ENCODE measurements at regions not wholly inside any gene's neighbourhood (a gene's known extent, or its start where the extent isn't known, plus 50 kb on each side); places are given as distances from the start of the nearest gene placed in this dataset.

GRCh38 chr12:124395284-124395752, 100.4 kb downstream of the RFLNA start:
- no peak overlapping the region for H3K4me3 ChIP-seq (ENCODE audit: low read length)
- TF ChIP-seq, protein P1, sequence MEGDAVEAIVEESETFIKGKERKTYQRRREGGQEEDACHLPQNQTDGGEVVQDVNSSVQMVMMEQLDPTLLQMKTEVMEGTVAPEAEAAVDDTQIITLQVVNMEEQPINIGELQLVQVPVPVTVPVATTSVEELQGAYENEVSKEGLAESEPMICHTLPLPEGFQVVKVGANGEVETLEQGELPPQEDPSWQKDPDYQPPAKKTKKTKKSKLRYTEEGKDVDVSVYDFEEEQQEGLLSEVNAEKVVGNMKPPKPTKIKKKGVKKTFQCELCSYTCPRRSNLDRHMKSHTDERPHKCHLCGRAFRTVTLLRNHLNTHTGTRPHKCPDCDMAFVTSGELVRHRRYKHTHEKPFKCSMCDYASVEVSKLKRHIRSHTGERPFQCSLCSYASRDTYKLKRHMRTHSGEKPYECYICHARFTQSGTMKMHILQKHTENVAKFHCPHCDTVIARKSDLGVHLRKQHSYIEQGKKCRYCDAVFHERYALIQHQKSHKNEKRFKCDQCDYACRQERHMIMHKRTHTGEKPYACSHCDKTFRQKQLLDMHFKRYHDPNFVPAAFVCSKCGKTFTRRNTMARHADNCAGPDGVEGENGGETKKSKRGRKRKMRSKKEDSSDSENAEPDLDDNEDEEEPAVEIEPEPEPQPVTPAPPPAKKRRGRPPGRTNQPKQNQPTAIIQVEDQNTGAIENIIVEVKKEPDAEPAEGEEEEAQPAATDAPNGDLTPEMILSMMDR (IDR thresholded peaks at IDR 0.05; ENCODE audit: insufficient read depth, low read depth, low read length, missing control alignments), result no peak
- DNase-seq (ENCODE audit: low read depth), result no peak

DNA sequence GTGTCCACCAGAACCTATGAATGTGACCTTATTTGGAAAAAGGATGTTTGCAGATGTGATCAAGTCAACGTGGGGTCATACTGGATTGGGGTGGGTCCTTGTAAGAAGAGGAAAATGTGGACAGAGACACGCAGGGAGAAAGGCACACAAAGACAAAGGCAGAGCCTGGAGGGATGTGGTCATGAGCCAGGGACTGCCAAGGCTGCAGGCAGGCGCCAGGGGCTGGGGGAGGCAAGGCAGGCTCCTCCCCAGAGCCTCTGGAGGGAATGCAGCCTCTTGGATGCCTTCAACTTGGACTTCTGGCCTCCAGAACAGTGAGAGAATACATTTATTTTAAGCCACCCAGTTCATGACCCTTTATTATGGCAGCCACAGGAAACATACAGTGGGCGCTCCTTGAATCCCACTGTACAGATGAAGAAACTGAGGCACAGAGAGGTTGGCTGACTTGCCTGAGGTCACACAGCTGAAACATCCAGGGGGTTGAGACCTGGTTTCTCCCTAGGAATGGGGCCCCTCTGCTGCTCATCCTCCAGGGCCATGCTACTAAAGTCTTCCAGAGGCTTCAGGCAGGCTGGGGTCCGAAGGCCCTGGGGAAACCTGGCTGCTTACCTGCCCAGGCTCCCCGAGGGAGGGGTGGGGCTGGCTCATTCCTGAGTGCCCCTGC, 99.7 kb downstream of the RFLNA start:
- TF ChIP-seq, protein P1 (IDR thresholded peaks at IDR 0.05; ENCODE audit: insufficient read depth, low read depth, low read length, missing control alignments), result no peak
- DNase-seq (ENCODE audit: low read depth), result no peak
- no peak overlapping the region for H3K4me3 ChIP-seq (ENCODE audit: low read length)

GRCh38 chr12:124393831-124394230, 98.9 kb downstream of the RFLNA start:
- no peak overlapping the region for H3K4me3 ChIP-seq (ENCODE audit: low read length)
- no peak for DNase-seq (ENCODE audit: low read depth)
- TF ChIP-seq, protein P1 (IDR thresholded peaks at IDR 0.05; ENCODE audit: insufficient read depth, low read depth, low read length, missing control alignments), result no peak

DNA sequence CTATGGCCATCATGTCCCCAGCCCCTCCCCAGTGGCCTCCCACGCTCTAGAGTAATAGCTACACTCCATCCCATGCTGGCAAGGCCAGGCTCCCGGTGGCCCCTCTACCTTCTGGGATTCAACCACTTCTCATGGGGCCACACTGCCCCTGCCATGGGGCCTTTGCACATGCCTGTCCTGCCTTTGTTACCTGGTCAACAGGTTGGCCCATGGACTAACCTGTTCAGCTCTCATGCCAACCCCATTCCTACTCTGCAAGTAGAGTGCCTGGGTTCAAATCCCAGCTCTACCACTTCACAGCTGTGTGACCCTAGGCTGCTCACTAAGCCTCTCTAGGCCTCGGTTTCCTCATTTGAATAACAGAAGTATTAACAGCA, 98.5 kb downstream of the RFLNA start:
- H3K4me3 ChIP-seq (ENCODE audit: low read length), result no peak overlapping the region
- TF ChIP-seq, protein P1 (IDR thresholded peaks at IDR 0.05; ENCODE audit: insufficient read depth, low read depth, low read length, missing control alignments), result no peak

GRCh38 chr12:124392667-124393413, 97.9 kb downstream of the RFLNA start:
- TF ChIP-seq, protein P1 (IDR thresholded peaks at IDR 0.05; ENCODE audit: insufficient read depth, low read depth, low read length, missing control alignments), result no peak
- DNase-seq (ENCODE audit: low read depth), result peak; percentile 27
- no peak overlapping the region for H3K4me3 ChIP-seq (ENCODE audit: low read length)

More for the DNA sequence above, 98.5 kb downstream of the RFLNA start:
- no peak for DNase-seq (ENCODE audit: low read depth)

GRCh38 chr12:124392271-124392666, 97.4 kb downstream of the RFLNA start:
- no peak overlapping the region for H3K4me3 ChIP-seq (ENCODE audit: low read length)
- DNase-seq (ENCODE audit: low read depth), result no peak
- TF ChIP-seq, protein P1 (IDR thresholded peaks at IDR 0.05; ENCODE audit: insufficient read depth, low read depth, low read length, missing control alignments), result no peak

Data from epithelial cell of esophagus (primary cell).